ENCODE measurements at regions not wholly inside any gene's neighbourhood (a gene's known extent, or its start where the extent isn't known, plus 50 kb on each side); places are given as distances from the start of the nearest gene placed in this dataset.
"Not testable (repeated sequence)": the region's sequence is repeated elsewhere in the genome, so short reads cannot be mapped to it uniquely, and the experiment has no call there.

DNA sequence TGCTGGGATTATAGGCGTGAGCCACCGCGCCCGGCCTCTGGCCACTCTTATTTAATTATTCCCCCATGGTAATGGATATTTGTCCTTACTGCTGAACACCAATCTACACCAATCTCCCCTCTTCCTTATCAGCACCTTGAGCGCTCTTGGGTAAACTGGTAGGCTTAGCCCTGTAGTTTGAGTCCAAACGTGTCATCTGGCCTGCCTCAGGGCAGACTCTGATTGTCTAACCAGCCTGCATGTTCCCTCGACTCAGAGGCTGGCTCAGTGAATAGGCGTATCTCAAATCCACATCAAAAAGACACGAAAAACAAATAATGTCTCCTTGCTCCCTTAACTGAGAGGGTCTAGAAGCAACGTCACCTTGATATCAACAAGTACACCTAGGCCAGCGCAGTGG lies 260.9 kb downstream of the TFAP2C start:
- no peak for DNase-seq

DNA sequence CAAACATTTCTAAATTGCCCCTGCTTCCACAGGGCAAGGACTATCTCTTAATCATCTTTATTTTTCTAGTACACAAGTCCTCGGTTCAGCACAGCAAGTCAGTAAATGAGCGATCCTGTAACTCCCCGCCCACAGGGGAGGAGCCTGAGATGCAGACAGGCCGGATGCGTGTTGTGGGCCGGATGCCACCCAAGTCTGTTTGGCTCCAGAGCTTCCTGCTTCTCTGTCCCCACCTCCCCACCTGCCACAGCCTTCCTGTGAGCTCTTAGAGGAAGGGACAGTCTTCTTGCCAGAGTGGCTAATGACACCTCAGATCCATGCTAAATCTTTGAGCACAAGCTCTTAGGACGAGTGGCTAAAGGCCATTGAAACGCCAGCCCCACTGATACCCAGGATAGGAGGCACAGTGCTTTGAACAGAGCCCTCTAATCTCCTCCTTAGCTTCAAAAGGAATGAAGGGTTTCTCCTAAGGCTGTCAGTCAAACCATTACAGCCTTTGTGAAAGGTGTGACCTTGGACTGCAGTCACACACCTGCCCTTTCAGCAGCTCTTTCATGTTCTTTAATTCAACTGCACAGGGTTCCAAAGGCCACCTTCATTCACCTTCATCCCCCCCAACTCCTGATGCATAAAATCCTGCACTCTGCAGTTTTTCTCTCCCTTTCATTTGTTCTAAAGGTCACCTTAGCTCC lies 264.3 kb downstream of the TFAP2C start:
- no peak for DNase-seq

DNA sequence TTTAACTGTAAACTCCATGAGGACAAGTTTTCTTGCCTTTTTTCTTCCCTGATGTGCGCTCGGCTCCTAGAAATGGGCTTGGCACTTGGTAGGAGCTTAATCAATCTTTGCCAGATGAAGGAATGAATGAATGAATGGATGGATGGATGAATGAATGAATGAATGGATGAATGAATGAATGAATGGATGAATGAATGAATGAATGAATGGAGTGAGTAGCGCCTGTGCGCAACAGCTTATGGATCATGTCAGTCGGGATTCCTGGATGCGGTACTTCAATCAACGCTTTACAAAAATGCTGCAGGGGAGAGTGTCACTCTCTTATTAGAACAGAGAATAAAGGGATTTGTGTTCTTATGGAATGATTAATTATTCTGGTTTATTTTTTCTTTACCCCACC lies 267.3 kb downstream of the TFAP2C start:
- DNase-seq = no peak

GRCh38 chr20:56897318-56897957 lies 268.3 kb downstream of the TFAP2C start:
- DNase-seq = no peak

DNA sequence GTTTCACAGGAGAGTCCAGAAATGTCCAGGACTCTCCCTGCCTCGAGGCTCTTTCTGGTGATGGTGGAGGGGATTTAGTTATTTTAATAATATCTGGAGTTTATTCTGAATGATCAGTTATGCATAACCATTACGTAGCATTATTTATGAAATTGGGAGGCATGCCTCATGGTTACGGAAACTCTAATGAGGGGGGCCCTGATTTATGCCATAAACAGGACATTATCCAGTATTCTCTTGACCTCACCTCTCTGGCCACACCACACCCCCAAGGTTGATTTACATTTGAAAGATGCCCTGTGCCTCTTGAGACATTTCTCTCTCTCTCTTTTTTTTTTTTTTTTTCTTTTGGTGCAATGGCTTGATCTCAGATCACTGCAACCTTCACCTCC lies 268.8 kb downstream of the TFAP2C start:
- no peak for DNase-seq

DNA sequence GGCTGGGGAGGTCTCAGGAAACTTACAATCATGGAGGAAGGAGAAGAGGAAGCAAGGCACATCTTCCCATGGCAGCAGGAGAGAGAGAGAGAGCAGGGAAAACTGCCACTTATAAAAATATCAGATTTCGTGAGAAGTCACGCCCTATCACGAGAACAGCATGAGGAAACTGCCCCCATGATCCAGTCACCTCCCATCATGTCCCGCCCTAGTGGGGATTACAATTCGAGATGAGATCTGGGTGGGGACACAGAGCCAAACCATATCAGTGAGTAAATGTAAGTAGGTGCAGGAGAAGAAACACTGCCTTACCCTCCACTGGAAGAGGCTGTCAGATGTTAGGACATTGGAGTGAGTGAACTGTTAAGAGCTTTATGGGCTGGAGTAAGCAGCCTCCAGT lies 270.4 kb downstream of the TFAP2C start:
- DNase-seq = no peak

- no peak for DNase-seq
Measured at GRCh38 chr20:56900252-56900651, 271.1 kb downstream of the TFAP2C start.

DNA sequence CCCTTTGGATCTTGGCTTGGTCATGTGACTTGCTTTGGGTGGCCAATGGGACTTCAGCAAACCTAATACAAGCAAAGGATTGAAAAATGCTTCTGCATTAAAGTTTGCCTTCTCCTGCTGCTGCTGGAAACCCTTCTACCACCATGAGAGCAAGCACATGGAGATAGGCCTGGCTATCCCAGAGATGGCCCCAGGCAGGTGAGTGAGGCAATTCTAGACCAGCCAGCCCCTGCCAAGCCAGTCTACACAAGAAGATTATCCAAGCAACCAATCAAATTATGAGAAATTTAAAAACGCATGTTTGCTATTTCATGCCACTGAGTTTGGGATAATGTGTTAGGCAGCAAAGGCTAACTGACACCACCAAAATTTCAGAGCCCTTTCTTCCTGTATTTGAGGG lies 274.3 kb downstream of the TFAP2C start:
- DNase-seq = no peak

DNA sequence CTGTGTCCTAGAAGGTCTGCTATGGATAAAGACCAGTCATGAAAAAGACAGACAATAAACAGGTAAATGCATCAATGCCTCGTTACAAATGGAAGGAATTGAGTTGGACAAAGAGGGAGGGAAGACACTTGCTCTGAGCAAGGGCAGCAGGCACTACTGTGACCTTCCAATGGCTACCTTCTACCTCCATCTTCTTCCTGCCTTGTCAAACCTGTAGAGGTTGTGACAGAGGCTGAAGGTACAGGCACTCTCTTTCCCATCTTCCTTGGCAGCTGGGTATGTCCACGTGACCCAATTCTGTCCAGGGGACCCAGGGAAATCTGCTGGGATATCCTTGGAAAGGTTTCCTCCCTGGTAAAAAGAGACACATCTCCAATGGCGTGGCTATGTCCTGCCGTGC lies 274.8 kb downstream of the TFAP2C start:
- no peak for DNase-seq

- DNase-seq = no peak
Measured at GRCh38 chr20:56909918-56910714, 281.0 kb downstream of the TFAP2C start.

GRCh38 chr20:56911946-56912345 lies 282.8 kb downstream of the TFAP2C start:
- DNase-seq = no peak

GRCh38 chr20:56914532-56914931 lies 285.4 kb downstream of the TFAP2C start:
- no peak for DNase-seq

DNA sequence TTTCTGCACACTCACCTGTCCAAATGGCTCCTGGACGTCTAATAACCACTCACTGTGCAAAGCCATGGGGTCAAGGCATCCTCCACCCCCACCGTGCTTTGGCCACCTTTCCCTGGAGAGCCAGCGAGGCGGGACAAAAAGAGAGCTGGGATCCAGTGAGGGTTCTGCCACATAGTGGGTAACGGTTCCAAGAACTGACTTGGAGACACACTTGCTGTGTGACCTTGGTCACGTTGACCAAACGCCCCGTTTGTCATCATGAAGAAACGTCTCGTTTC lies 287.2 kb downstream of the TFAP2C start:
- DNase-seq = no peak

DNA sequence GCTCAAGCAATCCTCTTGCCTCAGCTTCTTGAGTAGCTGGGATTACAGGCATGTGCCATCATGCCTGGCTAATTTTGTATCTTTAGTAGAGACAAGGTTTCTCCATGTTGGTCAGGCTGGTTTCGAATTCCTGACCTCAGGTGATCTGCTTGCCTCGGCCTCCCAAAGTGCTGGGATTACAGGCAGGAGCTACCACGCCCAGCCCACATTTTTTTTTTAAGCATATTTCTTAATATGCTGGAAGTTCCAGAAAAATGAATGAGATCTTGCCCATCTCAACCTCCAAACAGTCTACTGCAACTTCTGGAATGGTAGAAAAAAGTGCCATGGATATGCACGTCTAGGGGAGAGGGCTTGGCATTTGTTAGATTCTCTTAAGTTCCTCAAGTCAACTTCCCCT lies 290.9 kb downstream of the TFAP2C start:
- not testable (repeated sequence) for DNase-seq

DNA sequence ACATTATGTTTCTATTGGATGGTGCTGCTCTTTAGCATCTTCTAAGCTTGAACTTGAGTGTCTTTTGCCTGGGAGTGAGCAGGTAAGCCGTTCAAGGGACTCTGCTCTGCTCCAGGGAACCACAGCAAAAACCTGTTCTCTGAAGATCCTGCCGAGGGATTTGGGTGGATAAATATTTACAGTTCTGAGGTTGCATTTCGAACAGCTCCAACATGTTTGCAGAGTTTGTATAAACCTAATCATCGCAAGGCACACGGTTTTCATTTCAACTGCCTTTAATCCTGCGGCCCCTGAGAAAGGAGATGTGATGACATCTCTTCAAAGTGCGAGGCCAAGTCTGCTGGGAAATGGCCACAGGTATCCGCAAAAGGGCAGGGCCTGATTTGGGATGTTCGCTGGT lies 293.4 kb downstream of the TFAP2C start:
- no peak for DNase-seq

GRCh38 chr20:56924292-56925081 lies 295.4 kb downstream of the TFAP2C start:
- DNase-seq = no peak

DNA sequence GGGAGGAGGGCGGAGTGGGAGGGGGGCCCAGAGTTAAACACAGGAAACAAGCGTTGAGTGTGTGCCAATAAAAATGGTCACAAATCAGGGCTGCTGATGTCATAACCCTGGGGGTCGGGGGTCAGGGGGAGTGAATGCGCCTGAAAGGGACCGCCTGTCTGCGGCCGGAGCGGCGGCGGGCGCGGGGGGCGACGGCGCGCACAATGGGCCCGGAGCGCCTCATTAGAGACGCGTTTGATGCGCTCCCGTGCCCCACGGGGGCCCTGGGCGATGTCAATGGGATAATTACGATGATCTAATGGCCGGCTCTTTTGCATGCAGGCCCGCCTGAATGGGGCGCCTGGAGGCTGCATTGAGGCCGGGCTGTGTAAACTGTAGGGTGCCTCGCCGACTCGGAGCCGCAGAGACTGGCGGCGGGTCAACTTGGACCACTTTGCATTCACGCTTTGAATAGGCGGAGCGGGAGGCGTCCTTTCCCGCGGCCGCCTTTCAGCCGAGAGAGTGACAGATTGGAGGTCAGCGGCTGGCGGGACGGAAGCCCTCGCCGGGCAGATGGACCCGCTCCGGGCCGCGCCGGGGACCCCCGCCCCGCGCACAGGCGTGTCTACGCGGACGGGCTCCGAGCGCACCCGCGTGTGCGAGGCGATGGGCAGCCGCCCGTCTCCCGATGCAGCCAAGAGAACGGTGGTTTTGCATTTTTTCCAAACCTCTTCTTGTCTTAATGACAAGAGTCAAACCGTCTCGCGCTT lies 296.1 kb downstream of the TFAP2C start:
- DNase-seq = no peak

GRCh38 chr20:56925831-56926170 lies 296.7 kb downstream of the TFAP2C start:
- no peak for DNase-seq

DNA sequence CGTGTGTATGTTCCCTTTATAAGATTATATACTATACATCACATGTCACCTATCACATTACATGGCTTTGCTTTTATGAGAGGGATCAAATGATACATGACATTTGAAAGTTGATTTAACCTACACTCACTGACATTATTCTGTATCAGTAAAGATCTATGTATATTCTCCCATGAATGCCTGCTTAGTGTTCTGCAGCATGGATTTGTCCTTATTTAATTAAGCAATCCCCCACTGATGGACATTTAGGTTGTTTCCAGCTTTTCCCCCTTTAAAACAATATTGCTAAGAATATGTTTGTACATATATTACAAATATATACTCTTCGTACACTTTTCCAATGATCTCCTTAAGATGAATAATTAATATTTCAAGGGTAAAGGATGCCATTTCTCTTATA lies 297.4 kb downstream of the TFAP2C start:
- DNase-seq = no peak

GRCh38 chr20:56927127-56927526 lies 298.0 kb downstream of the TFAP2C start:
- DNase-seq = no peak

- no peak for DNase-seq
Measured at GRCh38 chr20:56928007-56928406, 298.9 kb downstream of the TFAP2C start.

DNA sequence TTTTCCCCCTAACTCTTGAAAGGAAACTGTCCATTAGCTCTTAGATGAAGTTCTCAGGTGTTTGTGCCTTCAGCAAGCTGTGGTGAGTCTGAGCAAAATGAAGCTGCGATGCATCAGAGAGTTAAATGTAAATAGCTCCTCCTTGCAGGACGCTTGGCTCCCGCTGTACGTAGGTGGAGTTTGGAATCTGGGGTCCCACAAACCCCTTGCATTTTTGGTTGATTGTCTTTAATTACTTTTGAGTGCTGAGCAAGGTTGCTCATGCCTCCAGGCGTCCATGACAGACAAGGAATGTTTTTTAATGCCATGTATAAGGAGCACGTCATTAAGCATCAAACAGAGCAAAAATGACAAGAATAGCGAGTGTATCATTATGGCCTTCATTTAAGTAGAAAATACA lies 300.5 kb downstream of the TFAP2C start:
- no peak for DNase-seq

DNA sequence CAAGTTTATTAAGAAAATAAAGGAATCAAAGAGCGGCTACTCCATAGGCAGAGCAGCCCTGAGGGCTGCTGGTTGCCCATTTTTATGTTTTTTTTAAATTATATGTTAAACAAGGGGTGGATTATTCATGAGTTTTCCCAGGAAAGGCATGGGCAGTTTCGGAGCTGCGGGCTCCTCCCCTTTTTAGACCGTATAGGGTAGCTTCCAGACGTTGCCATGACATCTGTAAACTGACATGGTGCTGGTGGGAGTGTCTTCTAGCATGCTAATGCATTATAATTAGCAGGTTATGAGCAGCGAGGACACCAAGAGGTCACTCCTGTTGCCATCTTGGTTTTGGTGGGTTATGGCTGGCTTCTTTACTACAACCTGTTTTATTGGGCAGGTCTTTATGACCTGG lies 301.8 kb downstream of the TFAP2C start:
- no peak for DNase-seq
